NCI-H2196 treated with DMSO at 0.1 percent for 48 hours (cell line): ENCODE measurements at regions not wholly inside any gene's neighbourhood (a gene's known extent, or its start where the extent isn't known, plus 50 kb on each side); places are given as distances from the start of the nearest gene placed in this dataset.
A peak's percentile ranks its signal among the peaks of the same experiment; 100 is the strongest.

Source experiments
- DNase-seq: peaks from one replicate; lab custom pipeline; 2025; ENCODE audit not compliant: unreplicated experiment; lab: John Stamatoyannopoulos, UW

DNA sequence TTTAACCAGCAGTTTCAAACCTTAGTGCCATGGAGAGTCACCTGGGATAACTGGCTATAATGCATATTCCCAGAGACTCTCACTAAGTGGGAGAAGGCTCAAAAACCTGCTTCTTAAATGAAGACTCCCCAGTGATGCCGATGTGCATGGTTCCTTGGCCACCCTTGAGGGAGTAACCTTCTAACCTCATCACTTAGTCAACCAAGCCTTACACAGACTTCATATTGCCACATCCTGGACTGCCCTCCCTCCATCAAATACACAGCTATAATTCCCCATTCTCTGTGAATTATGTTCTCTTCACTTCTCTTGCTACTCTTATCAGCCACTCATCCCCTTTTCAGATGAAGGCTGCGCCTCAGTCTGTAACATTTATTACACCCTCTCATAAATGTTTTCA lies 462.9 kb upstream of the RGPD4 start:
- no peak for DNase-seq

DNA sequence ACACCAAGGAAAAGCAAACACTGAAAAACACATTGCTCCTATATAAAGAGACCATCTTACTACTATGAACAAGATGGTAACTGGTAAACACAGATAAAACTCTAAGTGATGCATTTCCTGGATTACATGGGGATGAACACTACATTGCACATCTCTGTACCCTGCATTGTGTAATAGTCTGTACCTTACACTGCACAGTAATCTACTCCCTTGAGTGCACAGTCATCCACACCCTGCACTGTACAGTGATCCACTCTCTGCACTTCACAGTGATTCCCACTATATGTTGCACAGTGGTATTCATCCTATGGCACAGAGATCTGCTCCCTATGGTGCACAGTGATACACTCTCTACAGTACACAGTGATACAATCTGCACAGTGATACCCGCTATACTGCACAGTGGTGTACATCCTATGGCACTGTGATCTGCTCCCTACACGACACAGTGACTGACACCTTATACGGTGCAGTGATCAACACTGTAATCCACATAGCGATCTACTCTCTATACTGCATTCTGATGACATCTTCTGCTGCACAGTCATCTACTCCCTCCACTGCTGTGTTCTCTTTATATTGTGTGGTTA lies 462.2 kb upstream of the RGPD4 start:
- DNase-seq: no peak

DNA sequence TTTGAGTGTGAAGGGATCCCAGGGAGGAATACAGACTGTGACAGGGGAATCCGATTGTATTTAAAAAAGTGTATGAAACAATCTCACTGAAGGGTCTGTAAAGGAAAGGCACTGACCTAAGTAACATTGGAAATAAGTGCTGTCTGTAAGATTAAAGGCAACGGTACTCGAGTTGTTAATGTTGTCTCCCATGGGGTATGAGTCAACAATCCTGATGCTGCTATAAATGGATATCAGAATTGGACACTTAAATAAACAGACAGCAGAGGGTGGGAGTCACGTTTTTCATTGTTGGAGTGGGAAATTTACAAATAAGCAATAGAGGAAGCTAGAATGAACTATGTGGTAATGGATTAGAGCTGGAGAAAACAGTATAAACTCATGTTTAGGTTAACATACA lies 452.4 kb upstream of the RGPD4 start:
- no peak for DNase-seq

DNA sequence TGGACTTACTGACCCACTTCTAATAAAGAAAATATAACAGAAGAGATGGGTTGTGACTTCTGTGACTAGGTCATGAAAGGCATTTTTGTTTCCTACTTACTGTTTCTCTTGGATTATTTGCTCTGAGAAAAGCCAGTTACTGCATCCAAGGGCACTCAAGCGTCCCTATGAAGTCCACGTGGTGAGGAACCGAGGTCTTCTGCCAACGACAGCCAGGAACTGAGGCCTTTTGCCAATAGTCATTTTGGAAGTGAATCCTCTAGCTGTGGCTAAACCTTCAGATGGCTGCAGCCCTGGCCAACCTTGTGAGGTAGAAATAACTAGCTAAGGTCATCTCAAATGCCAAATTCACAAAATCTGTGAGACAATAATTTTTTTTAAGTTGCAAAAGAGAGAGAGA lies 449.8 kb upstream of the RGPD4 start:
- peak; percentile 19 for DNase-seq

DNA sequence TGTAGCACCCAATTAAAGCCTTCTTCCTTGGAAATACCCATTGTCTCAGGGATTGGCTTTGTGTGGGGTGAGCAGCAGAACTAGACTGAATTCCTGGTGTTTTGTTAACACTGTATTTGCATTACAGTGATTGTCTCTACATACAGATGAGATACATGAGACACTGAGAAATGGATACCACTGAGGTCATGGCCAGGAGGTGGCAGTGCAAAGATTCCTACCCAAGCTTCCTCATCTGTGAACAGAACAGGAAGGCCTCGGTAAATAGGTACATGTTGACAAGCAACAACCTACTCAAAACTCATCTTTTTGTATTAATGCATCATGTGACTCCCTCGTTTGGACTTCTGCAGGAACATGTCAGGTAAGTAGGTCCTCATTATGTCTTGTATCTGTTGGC lies 445.8 kb upstream of the RGPD4 start:
- DNase-seq: no peak

DNA sequence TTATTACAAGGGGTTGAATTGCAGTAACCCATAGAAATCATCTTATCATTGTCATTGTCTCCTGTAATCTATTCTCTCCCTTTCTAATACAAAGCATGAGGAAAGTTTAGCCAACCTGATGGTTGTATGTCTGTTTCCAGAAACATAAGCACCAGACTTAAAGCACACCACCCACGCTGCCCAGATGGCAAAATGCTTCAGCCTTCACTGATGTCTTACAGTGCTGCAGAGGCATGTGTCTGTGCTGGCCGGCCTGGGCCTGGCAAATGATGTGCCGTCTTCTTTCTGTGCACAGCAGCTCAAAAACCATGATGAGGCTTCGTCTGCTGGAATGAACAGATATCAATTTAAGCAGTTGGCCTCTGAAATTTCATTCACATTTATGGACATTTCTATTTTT lies 443.0 kb upstream of the RGPD4 start:
- DNase-seq: no peak

DNA sequence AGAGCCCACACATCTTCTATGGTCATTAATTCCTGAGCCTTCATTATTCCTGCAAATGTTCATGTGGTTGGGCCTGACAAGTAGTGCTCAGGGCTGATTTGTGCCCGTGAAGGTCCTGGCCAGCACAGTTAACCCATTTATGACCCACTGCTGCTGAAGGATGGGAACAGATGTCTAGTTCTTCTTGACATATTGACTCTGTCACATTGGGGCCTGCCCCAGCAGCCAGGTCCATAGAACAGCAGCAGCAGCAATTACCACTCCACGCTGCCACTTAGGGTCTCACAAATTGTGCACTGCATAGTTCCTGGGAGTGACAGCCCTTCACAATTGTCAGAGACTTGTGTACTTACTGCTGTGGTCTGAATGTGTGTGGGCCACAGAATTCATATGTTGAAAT lies 442.3 kb upstream of the RGPD4 start:
- DNase-seq: no peak

DNA sequence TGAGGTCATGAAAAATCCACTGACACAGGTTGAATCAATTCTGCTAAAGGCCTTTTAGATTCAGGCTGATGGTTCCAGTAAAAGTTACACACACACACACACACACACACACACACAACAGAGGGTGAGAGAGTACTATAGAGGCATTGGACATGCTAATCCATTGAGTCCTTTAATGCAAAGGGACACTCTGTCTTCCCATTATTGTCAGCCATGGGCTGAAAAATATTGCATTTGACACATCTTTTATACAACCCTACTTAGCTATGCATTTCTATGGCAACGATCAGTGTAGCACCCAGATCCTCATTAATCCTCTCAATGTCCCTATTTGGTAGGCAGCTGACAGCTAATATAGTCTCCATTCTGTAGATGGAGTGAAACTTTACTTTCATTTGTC lies 440.8 kb upstream of the RGPD4 start:
- DNase-seq: no peak

DNA sequence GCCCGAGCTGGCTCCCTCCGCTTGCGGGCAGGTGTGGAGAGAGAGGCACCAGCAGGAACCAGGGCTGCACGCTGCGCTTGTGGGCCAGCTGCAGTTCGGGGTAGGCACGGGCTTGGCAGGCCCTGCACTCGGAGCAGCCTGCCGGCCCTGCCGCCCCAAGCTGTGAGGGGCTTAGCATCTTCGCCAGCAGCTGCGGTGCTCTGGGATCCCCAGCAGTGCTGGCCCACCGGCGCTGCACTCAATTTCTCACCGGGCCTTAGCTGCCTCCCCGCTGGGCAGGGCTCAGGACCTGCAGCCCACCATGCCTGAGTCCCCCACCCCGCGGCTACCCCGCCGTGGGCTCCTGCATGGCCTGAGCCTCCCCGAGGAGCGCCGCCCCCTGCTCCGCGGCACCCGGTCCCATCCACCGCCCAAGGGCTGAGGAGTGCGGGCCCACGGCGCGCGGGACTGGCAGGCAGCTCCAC lies 434.4 kb upstream of the RGPD4 start:
- no peak for DNase-seq

DNA sequence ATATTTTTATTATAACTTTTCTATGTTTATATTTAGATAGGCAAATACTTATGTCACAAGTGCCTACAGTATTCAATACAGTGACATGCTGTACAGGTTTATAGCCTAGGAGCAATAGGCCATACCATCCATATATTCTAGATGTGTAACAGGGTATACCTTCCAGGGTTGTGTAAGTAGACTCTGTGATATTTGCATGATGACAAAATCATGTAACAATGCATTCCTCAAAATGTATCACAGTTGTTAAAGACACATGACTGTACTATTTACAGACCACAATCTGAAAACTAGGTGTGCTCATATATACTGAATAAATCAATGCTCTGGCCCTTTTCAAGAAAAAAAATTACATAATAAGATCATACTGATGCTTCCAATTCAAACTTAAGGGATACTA lies 433.2 kb upstream of the RGPD4 start:
- no peak for DNase-seq

DNA sequence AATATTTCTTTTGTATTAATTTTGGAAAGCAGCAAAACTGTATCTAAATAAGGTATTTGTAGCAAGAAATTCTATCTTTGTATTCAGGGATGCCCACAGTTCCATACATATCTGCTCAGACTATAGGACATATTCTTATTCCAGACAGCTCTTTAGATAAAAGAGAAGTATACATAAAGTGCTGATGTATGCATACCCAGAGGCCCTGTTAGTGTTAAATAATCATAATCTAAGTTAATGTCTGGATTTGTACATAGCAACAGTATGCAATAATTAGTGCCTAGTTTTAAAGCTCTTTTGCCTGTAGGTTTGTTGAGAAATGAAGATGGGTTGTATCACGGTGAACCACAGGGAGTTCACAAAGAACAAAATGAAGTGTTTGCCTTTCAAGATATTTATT lies 428.0 kb upstream of the RGPD4 start:
- no peak for DNase-seq

DNA sequence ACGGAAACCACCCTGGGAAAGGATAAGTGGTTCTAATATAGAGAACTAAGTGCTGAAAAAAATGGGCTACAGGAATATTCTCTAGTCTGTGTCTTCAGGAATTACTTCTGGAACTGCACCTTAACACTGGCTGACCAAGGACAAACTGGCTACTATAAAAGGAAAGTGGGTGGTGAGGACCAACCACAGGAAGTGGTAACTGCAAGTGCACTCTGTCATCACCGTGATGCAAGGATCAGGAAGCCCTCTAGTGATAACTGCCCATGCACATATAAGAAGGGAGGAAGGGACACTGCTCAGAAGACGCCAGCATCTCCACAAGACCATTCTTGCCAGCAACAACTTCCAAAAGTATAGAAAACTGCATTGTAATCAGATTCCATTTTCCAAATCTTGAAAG lies 424.4 kb upstream of the RGPD4 start:
- DNase-seq: no peak

DNA sequence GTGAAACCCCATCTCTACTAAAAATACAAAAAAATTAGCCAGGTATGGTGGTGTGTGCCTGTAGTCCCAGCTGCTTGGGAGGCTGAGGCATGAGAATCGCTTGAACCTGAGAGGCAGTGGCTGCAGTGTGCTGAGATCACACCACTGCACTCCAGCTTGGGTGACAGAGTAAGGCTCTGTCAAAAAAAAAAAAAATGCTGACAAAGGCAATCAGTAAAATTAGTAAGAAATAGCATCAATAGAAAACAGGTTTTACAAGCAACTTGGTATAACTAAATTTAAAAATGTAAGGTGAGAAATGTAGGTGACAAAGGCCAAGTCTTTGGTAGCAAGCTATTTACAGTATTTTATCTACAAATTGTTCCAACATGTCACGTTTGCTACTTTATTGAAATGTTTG lies 421.4 kb upstream of the RGPD4 start:
- no peak for DNase-seq

DNA sequence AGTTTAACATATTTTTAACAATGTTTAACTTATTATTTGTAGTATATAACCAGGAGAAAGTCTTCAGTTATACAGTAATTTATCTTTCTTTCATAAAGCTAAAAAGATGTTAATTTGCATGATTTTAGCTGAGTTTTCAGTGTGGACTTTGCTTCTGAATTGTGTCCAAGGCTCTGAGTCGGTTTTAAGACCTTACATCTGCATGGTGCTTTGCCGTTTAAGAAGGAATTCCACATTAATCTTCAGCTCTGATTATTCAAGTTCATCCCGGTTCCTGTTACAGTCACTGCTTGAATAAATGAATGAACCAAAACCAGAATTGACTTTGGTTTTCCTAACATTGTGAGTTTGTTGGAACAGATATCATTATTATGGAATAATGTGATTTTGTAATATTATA lies 419.7 kb upstream of the RGPD4 start:
- DNase-seq: no peak

DNA sequence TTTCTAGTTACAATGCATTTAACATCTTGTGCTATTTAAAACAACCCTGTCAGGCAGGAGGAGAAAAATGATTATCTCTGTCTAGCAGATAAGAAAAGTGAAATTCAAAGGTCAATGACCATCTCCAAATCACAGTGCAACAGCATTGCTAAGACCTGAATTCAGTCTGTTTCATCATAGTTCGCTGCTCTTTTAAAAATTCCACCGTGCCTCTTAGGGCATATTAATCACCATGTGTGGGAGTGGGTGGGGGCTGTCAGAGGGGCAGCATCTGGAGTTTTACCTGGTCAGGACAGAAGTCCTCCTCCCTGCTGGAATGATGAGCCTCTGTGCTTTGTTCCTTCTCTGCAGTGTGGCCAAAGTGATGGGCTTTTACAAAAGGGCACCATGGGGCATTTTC lies 418.7 kb upstream of the RGPD4 start:
- no peak for DNase-seq

DNA sequence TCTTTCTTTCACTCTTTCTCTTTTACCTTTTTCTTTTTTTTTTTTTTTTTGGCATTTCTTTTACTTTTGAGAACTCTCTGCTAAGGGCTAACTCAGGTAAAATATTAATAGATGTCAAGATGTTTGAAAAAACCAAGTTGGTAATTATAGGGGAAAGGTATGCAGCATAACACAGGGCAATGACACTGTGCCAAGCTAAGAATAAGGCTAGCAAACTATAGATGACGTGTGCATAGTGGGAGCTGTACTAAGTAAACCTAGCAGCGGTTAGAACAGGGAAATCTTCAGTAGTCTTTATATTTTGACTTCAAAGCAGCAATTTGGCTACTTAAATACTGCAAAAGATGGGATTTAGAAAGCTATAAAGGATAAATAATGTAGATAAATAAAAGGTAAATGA lies 415.4 kb upstream of the RGPD4 start:
- no peak for DNase-seq

DNA sequence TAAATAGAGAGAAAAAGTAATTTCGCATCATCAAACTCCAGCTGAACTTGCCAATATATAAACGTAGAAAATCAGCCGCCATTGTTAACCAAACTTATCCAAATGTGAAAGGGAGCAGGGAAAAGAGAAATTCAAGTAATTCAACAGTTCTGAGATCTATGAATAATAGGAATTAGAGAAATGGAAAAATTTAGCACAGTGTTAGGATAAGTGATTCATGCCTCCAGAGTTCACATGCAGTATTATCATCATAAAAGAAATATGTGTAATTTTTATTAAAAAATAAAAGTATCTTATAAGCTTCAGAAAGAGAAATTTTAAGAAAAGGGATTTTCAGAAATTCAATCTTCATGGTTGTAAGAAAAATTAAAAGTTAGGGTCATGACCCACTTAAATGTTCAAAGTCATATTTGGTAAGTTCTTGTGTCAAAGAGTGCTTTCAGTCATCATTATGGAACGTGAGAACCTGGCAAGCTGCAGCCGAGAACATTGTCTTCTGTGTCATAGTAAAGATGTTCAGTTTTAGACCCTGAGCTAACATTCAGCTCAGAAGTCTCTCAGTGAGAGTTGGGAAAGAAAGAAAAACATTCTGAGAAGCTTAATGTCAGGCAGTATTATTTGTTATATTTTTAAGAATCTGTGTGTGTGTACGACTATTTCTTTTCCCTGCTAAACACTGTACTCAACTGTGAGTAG lies 414.3 kb upstream of the RGPD4 start:
- no peak for DNase-seq

DNA sequence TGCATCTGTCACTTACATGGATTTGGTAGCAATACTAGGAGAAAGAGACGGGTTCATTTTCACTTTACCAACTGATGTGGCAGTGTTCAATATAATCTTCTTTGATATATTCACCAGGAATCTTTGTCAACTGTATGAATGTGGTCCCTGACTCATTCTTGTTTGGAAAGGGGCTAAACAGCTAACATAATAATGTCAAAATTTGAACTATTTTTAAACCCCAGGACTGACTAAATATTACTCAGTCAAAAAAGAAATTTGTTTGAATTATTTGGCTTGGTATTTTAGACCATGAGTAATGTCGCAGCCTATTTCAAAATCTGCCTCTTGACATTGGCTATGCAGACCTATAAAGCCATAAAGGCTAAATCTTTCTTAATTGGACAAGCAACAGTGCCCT lies 413.7 kb upstream of the RGPD4 start:
- DNase-seq: no peak

DNA sequence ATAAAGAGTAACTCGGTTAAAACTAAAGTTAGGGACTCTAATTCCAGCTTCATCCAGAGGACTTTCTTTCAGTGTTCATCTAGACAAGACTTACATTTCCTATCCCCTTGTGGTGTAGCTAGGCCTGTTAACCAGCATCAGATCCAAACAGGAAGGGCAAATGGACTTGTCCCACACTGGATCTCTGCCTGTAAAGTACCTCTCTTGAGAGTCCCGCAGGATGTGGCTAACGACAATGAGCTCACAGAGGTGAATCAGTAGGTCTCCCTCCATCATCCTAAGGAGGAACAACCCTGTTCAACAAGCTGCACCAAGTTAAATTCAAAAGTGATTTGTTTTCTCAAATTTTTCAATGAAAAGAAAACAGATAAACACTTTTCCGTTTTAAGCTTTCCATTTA lies 412.3 kb upstream of the RGPD4 start:
- DNase-seq: no peak

DNA sequence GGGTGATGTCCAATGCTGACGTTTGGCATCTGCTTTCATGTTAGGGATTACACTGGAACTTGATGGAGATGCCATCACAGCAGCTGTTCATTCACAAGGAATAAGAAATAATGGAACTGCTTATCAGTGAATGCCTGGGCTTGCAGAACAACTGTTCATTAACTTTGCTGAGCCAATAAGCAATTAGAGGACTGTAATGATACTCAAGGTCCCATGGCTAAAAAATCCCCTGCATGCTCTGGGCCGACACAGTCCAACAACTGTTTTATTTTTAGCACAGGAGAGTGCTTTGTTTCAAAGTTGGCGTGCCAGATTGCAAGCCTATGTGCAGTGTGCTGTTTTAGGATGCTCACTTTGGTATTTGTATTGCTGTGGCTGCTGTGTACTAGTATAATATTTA lies 408.0 kb upstream of the RGPD4 start:
- no peak for DNase-seq

DNA sequence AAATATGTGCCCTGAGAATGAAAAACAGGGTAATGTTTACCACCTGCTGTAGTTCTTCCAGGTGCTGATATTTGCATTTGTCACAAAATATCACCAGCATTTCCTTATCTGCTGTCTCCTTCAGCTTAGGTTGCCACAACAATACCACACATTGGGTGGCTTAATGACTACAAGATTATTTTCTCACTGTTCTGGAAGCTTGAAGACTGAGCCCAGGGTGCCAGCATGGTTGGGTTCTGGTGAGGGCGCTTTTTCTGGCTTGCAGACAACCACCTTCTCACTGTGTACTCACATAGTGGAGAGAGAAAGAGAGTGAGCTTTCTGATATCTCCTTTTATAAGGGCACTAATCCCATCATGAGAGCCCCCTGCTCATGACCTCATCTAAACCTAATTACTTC lies 407.5 kb upstream of the RGPD4 start:
- DNase-seq: no peak

DNA sequence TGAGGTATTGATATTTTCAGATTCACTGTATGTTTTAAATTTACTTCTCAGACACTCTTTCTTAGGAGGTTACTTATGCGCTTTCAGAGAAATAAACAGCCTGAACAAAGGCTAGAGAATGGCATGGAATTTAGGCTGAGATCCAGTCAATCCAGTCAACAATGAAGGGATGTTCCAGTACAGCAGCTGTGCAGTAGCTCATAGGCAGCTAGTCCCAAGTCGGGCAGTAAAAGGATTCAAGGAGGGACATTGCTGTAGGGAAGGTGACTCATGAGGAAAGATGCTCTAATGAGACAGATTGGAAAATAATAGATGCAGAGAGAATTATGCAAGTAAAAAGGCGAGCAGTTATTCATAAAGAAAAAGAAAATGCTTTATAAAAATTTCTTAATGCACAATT lies 397.9 kb upstream of the RGPD4 start:
- no peak for DNase-seq

DNA sequence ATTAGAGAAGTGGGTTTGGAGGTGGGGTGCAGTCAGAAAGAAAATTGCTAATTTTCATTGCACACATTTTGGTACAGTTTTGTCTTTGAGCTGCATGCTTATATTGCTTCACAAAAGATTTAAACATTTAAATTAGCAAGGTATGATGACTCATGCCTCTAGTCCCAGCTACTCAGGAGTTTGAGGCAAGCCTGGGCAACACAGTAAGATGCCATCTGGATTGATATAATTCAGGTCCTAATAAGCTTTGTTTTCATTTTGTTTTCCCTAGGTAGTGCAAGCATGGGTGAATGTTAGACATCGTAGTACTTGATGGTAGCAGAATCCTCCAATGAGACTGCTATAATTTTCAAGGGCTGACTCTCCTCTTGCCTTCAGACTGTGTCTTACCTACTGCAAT lies 396.7 kb upstream of the RGPD4 start:
- DNase-seq: no peak
